Tibial nerve (tissue), 4 donors: ENCODE measurements at regions not wholly inside any gene's neighbourhood (a gene's known extent, or its start where the extent isn't known, plus 50 kb on each side); places are given as distances from the start of the nearest gene placed in this dataset.
"Not testable (repeated sequence)": the region's sequence is repeated elsewhere in the genome, so short reads cannot be mapped to it uniquely, and the experiment has no call there.

Experiments
- DNase-seq, 2 donors: peaks; one replicate each; pipeline ENCODE4 v3.0.0-alpha.2; 2019; ENCODE audit warnings: low spot score in 2 of 2
- H3K27ac ChIP-seq, 4 donors: fragments of 200-600 bp; sonication (generic) in 3 of 4; one replicate each; pipeline ENCODE4 v1.5.1; 2017 to 2019; ENCODE audit warnings: mild to moderate bottlenecking in 1 of 4
- H3K27me3 ChIP-seq, 2 donors: fragments of 200-600 bp; sonication (generic) in 1 of 2; one replicate each; pipeline versions ENCODE4 v1.5.1 to v1.6.0; 2017 to 2019
- H3K36me3 ChIP-seq, 3 donors: fragments of 200-600 bp; sonication (generic); one replicate each; pipeline ENCODE4 v1.5.1; 2018 to 2019
- H3K4me1 ChIP-seq, 4 donors: fragments of 200-600 bp; sonication (generic) in 3 of 4; one replicate each; pipeline ENCODE4 v1.5.1; 2017 to 2019
- H3K4me3 ChIP-seq, 4 donors: fragments of 200-600 bp; sonication (generic) in 3 of 4; one replicate each; pipeline ENCODE4 v1.5.1; 2017 to 2019; ENCODE audit warnings: mild to moderate bottlenecking in 1 of 4, moderate library complexity in 1 of 4
- H3K9me3 ChIP-seq, 4 donors: fragments of 200-600 bp; sonication (generic) in 3 of 4; one replicate each; pipeline ENCODE4 v1.5.1; 2017 to 2019
- EP300 ChIP-seq, 2 donors: sonication (generic); formaldehyde crosslinking; IDR thresholded peaks; one replicate each; pipeline ENCODE4 v1.6.1; 2017; ENCODE audit warnings: antibody characterized with exemption in 2 of 2, mild to moderate bottlenecking in 1 of 2
- POLR2A ChIP-seq, 2 donors: fragments of 450-650 bp; IDR thresholded peaks; one replicate each; pipeline ENCODE4 v1.6.1; 2017; ENCODE audit warnings: antibody characterized with exemption in 2 of 2, mild to moderate bottlenecking in 2 of 2, moderate library complexity in 2 of 2
- WGBS, 2 donors: methylation state at CpG; one replicate each; pipeline ENCODE4 v1.1.5; 2018; 5-methylcytosine and 5-hydroxymethylcytosine counted together
- TF ChIP-seq, protein P1 (sequence below), 5 experiments: fragments of 200-600 bp in 3 of 5; fragments of 450-650 bp in 2 of 5; sonication (generic) in 3 of 5; IDR thresholded peaks; one replicate each; pipeline ENCODE4 v1.5.1; 2016 to 2019; ENCODE audit warnings: antibody characterized with exemption in 5 of 5, mild to moderate bottlenecking in 3 of 5, moderate library complexity in 2 of 5

- no CpG with 5 or more reads among the region's 20 CpGs for WGBS, 2 donors
These were observed 55.2 kb downstream of the GOLGA8B start for GRCh38 chr15:34528055-34528754.

GRCh38 chr15:34527641-34528040 lies 55.8 kb downstream of the GOLGA8B start:
- H3K4me3 ChIP-seq, H3K9me3 ChIP-seq, DNase-seq, H3K4me1 ChIP-seq, H3K36me3 ChIP-seq, H3K27me3 ChIP-seq, H3K27ac ChIP-seq: not testable (repeated sequence)
- WGBS, 2 donors, result no CpG with 5 or more reads among the region's 13 CpGs

More at GRCh38 chr15:34528055-34528754, 55.2 kb downstream of the GOLGA8B start:
- not testable (repeated sequence) for DNase-seq, H3K27ac ChIP-seq, H3K4me3 ChIP-seq, H3K4me1 ChIP-seq, H3K9me3 ChIP-seq, H3K36me3 ChIP-seq, H3K27me3 ChIP-seq

GRCh38 chr15:34523849-34524248 lies 59.6 kb downstream of the GOLGA8B start:
- WGBS, 2 donors, result 60% methylated on average over 2 of the region's 12 CpGs; no CpG with 5 or more reads in 1 of the 2 donors
- not testable (repeated sequence) for H3K27ac ChIP-seq, H3K36me3 ChIP-seq, H3K9me3 ChIP-seq, H3K4me3 ChIP-seq, H3K27me3 ChIP-seq, DNase-seq, H3K4me1 ChIP-seq

- not testable (repeated sequence) for DNase-seq, H3K4me3 ChIP-seq, H3K36me3 ChIP-seq, H3K9me3 ChIP-seq, H3K27me3 ChIP-seq, H3K27ac ChIP-seq, H3K4me1 ChIP-seq
- 72 to 77% methylated on average over 4 to 8 of the region's 12 CpGs for WGBS, 2 donors
These were observed 60.9 kb downstream of the GOLGA8B start for GRCh38 chr15:34522601-34523000.

GRCh38 chr15:34521802-34522485 lies 61.5 kb downstream of the GOLGA8B start:
- not testable (repeated sequence) for H3K36me3 ChIP-seq, H3K27me3 ChIP-seq

GRCh38 chr15:34520566-34520965 lies 62.9 kb downstream of the GOLGA8B start:
- H3K27me3 ChIP-seq, result no peaks in the 10 kb centered on the region
- WGBS, 2 donors, result 45 to 93% methylated on average over 4 to 11 of the region's 11 CpGs
- peaks cover 0 to 2% (median 0%) of the 10 kb centered on the region in 4 donors for H3K4me1 ChIP-seq
- no peak overlapping the region for H3K4me3 ChIP-seq
- H3K36me3 ChIP-seq, result no peaks in the 10 kb centered on the region
- no peak for DNase-seq
- H3K9me3 ChIP-seq, result no peaks in the 10 kb centered on the region
- TF ChIP-seq POLR2A (IDR thresholded peaks at IDR 0.05) (no peak), EP300 (IDR thresholded peaks at IDR 0.05) (no peak)
- TF ChIP-seq, protein P1, sequence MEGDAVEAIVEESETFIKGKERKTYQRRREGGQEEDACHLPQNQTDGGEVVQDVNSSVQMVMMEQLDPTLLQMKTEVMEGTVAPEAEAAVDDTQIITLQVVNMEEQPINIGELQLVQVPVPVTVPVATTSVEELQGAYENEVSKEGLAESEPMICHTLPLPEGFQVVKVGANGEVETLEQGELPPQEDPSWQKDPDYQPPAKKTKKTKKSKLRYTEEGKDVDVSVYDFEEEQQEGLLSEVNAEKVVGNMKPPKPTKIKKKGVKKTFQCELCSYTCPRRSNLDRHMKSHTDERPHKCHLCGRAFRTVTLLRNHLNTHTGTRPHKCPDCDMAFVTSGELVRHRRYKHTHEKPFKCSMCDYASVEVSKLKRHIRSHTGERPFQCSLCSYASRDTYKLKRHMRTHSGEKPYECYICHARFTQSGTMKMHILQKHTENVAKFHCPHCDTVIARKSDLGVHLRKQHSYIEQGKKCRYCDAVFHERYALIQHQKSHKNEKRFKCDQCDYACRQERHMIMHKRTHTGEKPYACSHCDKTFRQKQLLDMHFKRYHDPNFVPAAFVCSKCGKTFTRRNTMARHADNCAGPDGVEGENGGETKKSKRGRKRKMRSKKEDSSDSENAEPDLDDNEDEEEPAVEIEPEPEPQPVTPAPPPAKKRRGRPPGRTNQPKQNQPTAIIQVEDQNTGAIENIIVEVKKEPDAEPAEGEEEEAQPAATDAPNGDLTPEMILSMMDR (IDR thresholded peaks at IDR 0.05), result no peak
- H3K27ac ChIP-seq, result no peak overlapping the region

More at GRCh38 chr15:34521802-34522485, 61.5 kb downstream of the GOLGA8B start:
- not testable (repeated sequence) for H3K9me3 ChIP-seq, H3K27ac ChIP-seq, H3K4me1 ChIP-seq, H3K4me3 ChIP-seq, DNase-seq
- 60% methylated on average over 1 to 3 of the region's 10 CpGs for WGBS, 2 donors

- not testable (repeated sequence) for H3K27me3 ChIP-seq, H3K4me3 ChIP-seq, H3K36me3 ChIP-seq, DNase-seq, H3K4me1 ChIP-seq, H3K27ac ChIP-seq, H3K9me3 ChIP-seq
- 87 to 91% methylated on average over 5 to 7 of the region's 7 CpGs for WGBS, 2 donors
These were observed 63.4 kb downstream of the GOLGA8B start for GRCh38 chr15:34520010-34520409.

DNA sequence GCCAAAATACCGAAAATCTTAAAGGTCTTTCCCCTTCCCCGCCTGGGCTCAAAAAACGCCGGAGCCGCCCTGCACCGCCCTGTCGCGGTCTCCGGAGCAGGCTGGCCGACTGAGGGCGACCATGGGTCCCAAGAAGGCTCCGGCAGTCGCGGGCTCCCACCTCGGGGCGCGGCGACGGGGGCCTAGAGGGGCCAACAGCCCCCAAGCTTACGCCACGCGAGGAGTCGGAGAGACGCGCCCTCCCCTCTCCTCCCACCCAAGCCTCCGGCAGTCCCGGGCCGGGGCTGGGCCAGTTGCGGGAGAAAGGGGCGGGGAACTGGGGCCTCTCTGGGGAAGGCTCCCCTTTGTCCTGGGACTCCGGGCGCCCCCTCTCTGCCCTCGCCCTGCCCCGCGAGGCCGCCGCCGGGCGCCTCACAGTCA lies 69.2 kb downstream of the GOLGA8B start:
- Histone ChIP-seq H3K4me1 (peaks cover 0 to 18% (median 0%) of the 10 kb centered on the region in 4 donors), H3K4me3 (peak overlapping the region; percentile 37 to 68 (median 51)), H3K9me3 (no peaks in the 10 kb centered on the region), H3K27me3 (no peaks in the 10 kb centered on the region), H3K27ac (peak overlapping the region; percentile 2 to 74 (median 70)), H3K36me3 (no peaks in the 10 kb centered on the region)
- no peak for DNase-seq
- 0% methylated on average over 1 of the region's 39 CpGs; no CpG with 5 or more reads in 1 of the 2 donors for WGBS, 2 donors
- TF ChIP-seq EP300 (IDR thresholded peaks at IDR 0.05), result peak in 1 of 2 donors; percentile 6
- TF ChIP-seq, protein P1 (IDR thresholded peaks at IDR 0.05), result no peak
- TF ChIP-seq POLR2A (IDR thresholded peaks at IDR 0.05), result no peak
